ENCODE measurements at regions not wholly inside any gene's neighbourhood (a gene's known extent, or its start where the extent isn't known, plus 50 kb on each side); places are given as distances from the start of the nearest gene placed in this dataset.

- no peak for TF ChIP-seq EZH2 (IDR thresholded peaks at IDR 0.05; ENCODE audit: insufficient read depth, poor library complexity, severe bottlenecking)
- no peak for TF ChIP-seq EZH2phosphoT487 (IDR thresholded peaks at IDR 0.05; ENCODE audit: insufficient read depth, low read depth)
Observed at GRCh38 chr18:44546954-44547353, 133.7 kb upstream of the SETBP1 start.
